Uterus (tissue), 3 donors: ENCODE measurements at regions not wholly inside any gene's neighbourhood (a gene's known extent, or its start where the extent isn't known, plus 50 kb on each side); places are given as distances from the start of the nearest gene placed in this dataset.

ENCODE experiments used
- DNase-seq, 2 donors: peaks; one replicate each; pipeline ENCODE4 v3.0.0-alpha.2; 2019 to 2020
- H3K27ac ChIP-seq, 2 donors: fragments of 200-600 bp; sonication (generic); 1 replicate in 1 of 2; 2 replicates in 1 of 2; pipeline ENCODE4 v1.5.1; 2016 to 2018
- H3K27me3 ChIP-seq, 2 donors: fragments of 200-600 bp; sonication (generic); one replicate each; pipeline ENCODE4 v1.5.1; 2018 to 2019; ENCODE audit warnings: control low read depth in 1 of 2
- H3K36me3 ChIP-seq, 2 donors: fragments of 200-600 bp; sonication (generic); one replicate each; pipeline ENCODE4 v1.5.1; 2019; ENCODE audit warnings: control low read depth in 1 of 2
- H3K4me1 ChIP-seq, 2 donors: fragments of 200-600 bp; sonication (generic); one replicate each; pipeline ENCODE4 v1.5.1; 2018 to 2019; ENCODE audit warnings: control low read depth in 1 of 2
- H3K4me3 ChIP-seq, 2 donors: fragments of 200-600 bp; sonication (generic); 1 replicate in 1 of 2; 2 replicates in 1 of 2; pipeline ENCODE4 v1.5.1; 2018 to 2019; ENCODE audit warnings: mild to moderate bottlenecking in 1 of 2
- H3K9me3 ChIP-seq, 2 donors: fragments of 200-600 bp; sonication (generic); one replicate each; pipeline ENCODE4 v1.5.1; 2019; ENCODE audit warnings: control low read depth in 1 of 2
- POLR2A ChIP-seq, 2 donors: fragments of 450-650 bp; IDR thresholded peaks; one replicate each; pipeline ENCODE4 v1.6.1; 2016; ENCODE audit warnings: antibody characterized with exemption in 2 of 2, mild to moderate bottlenecking in 1 of 2, moderate library complexity in 1 of 2
- intact Hi-C: fragments of 100-400 bp; cut with DNase I; formaldehyde crosslinking; loops from one replicate; pipeline ENCODE4 v1.15.1; 2023; ENCODE audit warnings: low total_unique reads
- TF ChIP-seq, protein P1 (sequence below), 4 experiments: fragments of 200-600 bp in 2 of 4; fragments of 450-650 bp in 2 of 4; sonication (generic) in 2 of 4; IDR thresholded peaks; one replicate each; pipeline ENCODE4 v1.5.1; 2016 to 2019; ENCODE audit warnings: antibody characterized with exemption in 4 of 4, mild to moderate bottlenecking in 2 of 4, moderate library complexity in 1 of 4
- donor health status: DM: yes; HTN: yes; CAD: no.

DNA sequence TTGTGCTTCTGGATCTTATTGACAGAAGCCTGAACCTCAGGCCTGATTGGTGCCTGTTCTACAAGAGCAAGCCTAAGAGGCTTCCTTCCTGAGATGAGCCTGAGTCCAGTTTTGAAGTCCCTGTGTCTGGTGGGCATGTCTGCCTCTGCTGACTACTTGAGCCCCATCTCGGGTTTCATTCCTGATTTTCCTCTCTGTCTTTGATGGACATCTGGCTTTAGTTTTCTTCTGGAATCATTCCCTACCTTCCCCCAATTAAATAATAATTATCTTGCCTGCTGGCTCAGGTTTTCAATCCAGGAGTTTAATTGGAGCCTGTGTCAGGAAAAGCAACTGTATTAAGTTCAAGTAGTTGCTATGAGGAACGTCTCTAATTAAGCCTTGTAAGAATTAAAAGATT, 135.5 kb upstream of the MC4R start:
- no peaks in the 10 kb centered on the region for H3K36me3 ChIP-seq
- DNase-seq: no peak
- H3K9me3 ChIP-seq: no peaks in the 10 kb centered on the region
- no peaks in the 10 kb centered on the region for H3K4me1 ChIP-seq
- intact Hi-C loops: no loop called here
- TF ChIP-seq, protein P1, sequence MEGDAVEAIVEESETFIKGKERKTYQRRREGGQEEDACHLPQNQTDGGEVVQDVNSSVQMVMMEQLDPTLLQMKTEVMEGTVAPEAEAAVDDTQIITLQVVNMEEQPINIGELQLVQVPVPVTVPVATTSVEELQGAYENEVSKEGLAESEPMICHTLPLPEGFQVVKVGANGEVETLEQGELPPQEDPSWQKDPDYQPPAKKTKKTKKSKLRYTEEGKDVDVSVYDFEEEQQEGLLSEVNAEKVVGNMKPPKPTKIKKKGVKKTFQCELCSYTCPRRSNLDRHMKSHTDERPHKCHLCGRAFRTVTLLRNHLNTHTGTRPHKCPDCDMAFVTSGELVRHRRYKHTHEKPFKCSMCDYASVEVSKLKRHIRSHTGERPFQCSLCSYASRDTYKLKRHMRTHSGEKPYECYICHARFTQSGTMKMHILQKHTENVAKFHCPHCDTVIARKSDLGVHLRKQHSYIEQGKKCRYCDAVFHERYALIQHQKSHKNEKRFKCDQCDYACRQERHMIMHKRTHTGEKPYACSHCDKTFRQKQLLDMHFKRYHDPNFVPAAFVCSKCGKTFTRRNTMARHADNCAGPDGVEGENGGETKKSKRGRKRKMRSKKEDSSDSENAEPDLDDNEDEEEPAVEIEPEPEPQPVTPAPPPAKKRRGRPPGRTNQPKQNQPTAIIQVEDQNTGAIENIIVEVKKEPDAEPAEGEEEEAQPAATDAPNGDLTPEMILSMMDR (IDR thresholded peaks at IDR 0.05): no peak
- no peaks in the 10 kb centered on the region for H3K27me3 ChIP-seq
- H3K27ac ChIP-seq: no peak overlapping the region
- H3K4me3 ChIP-seq: no peak overlapping the region

- Histone ChIP-seq H3K4me1 (no peaks in the 10 kb centered on the region), H3K9me3 (no peaks in the 10 kb centered on the region), H3K4me3 (no peak overlapping the region), H3K36me3 (no peaks in the 10 kb centered on the region), H3K27ac (no peak overlapping the region), H3K27me3 (no peaks in the 10 kb centered on the region)
- intact Hi-C loops: no loop called here
- TF ChIP-seq, protein P1 (IDR thresholded peaks at IDR 0.05): no peak
- TF ChIP-seq POLR2A (IDR thresholded peaks at IDR 0.05): no peak
- DNase-seq: no peak
These were observed 162.0 kb upstream of the MC4R start for GRCh38 chr18:60534538-60534937.

GRCh38 chr18:60537074-60537473, 164.5 kb upstream of the MC4R start:
- H3K9me3 ChIP-seq: no peaks in the 10 kb centered on the region
- TF ChIP-seq POLR2A (IDR thresholded peaks at IDR 0.05): no peak
- TF ChIP-seq, protein P1 (IDR thresholded peaks at IDR 0.05): no peak
- no peaks in the 10 kb centered on the region for H3K36me3 ChIP-seq
- H3K4me1 ChIP-seq: no peaks in the 10 kb centered on the region
- no peak for DNase-seq
- no peak overlapping the region for H3K27ac ChIP-seq
- intact Hi-C loops: no loop called here
- no peak overlapping the region for H3K4me3 ChIP-seq
- H3K27me3 ChIP-seq: no peaks in the 10 kb centered on the region

DNA sequence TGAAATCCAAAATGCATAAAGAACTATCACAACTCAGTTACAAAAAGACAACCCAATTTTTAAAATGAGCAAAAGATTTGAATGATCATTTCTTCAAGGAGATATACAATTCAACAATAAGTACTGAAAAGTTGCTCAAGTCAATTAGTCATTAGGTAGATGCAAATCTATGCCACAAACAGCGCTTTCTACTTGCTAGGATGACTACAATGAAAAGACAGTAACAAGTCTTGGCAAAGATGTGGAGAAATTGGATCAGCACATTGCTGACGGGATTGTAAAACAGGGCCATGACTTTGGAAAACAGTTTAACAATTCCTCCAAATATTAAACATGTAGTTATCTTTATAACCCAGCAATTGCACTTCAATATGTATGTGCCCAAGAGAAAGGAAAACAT, 166.3 kb upstream of the MC4R start:
- Histone ChIP-seq H3K9me3 (no peaks in the 10 kb centered on the region), H3K27ac (no peak overlapping the region), H3K27me3 (no peaks in the 10 kb centered on the region), H3K36me3 (no peaks in the 10 kb centered on the region), H3K4me3 (no peak overlapping the region), H3K4me1 (no peaks in the 10 kb centered on the region)
- no peak for TF ChIP-seq POLR2A (IDR thresholded peaks at IDR 0.05)
- intact Hi-C loops: no loop called here
- DNase-seq: no peak

DNA sequence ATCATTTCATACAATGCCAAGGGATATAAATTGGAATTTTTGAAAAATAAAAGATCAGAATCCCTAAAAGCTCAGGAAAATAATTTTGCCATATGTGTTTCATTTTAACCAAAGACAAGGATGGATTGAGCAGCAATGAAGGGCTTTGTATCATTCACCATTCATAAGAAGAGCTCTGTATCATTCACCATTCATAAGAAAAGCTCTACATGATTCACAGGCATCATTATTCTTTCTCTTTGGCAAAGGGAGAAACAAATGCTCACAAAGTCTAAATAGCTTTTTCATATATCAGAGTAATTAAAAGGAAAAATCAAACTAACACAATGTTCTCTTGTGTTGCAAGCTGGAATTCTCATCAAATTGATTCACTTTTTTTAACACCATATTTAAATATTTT, 169.1 kb upstream of the MC4R start:
- H3K36me3 ChIP-seq: no peaks in the 10 kb centered on the region
- H3K9me3 ChIP-seq: no peaks in the 10 kb centered on the region
- no peak overlapping the region for H3K4me3 ChIP-seq
- H3K27ac ChIP-seq: no peak overlapping the region
- intact Hi-C loops: no loop called here
- DNase-seq: no peak
- TF ChIP-seq, protein P1 (IDR thresholded peaks at IDR 0.05): no peak
- no peaks in the 10 kb centered on the region for H3K4me1 ChIP-seq
- H3K27me3 ChIP-seq: no peaks in the 10 kb centered on the region

GRCh38 chr18:60543646-60544045, 171.1 kb upstream of the MC4R start:
- intact Hi-C loops: no loop called here
- TF ChIP-seq, protein P1 (IDR thresholded peaks at IDR 0.05): no peak
- TF ChIP-seq POLR2A (IDR thresholded peaks at IDR 0.05): no peak
- Histone ChIP-seq H3K27ac (no peak overlapping the region), H3K4me3 (no peak overlapping the region), H3K9me3 (no peaks in the 10 kb centered on the region), H3K36me3 (no peaks in the 10 kb centered on the region), H3K4me1 (no peaks in the 10 kb centered on the region), H3K27me3 (no peaks in the 10 kb centered on the region)
- no peak for DNase-seq
